ENCODE measurements at regions not wholly inside any gene's neighbourhood (a gene's known extent, or its start where the extent isn't known, plus 50 kb on each side); places are given as distances from the start of the nearest gene placed in this dataset.

GRCh38 chr9:28121366-28121765, 548.1 kb upstream of the C9orf72 start (continued):
- no peak for TF ChIP-seq SIN3A (conservative IDR thresholded peaks at IDR 0.05 in 1 of 2, IDR thresholded peaks at IDR 0.05 in 1 of 2; ENCODE audit: low read depth in 1 of 2, low read length in 2 of 2)

- Histone ChIP-seq H4K91ac (replicated peaks; ENCODE audit: insufficient read length, low read length) (no peak overlapping the region), H2BK15ac (ENCODE audit: low read length) (no peak overlapping the region), H4K8ac (ENCODE audit: extremely low read depth, insufficient read depth, low read length) (no peak overlapping the region), H3K27me3 (replicated peaks in 1 of 4; ENCODE audit: control insufficient read depth in 3 of 4, extremely low read depth in 1 of 4, insufficient read depth in 3 of 4, low read length in 3 of 4) (no peaks in the 10 kb centered on the region), H3K18ac (ENCODE audit: extremely low read depth, low read length) (no peak overlapping the region), H3K4ac (replicated peaks; ENCODE audit: insufficient read length, low read depth, low read length) (no peak overlapping the region), H3K4me1 (replicated peaks in 1 of 4; ENCODE audit: control insufficient read depth in 3 of 4, insufficient read depth in 4 of 4, low read length in 3 of 4) (no peaks in the 10 kb centered on the region), H3K56ac (replicated peaks; ENCODE audit: insufficient read length, low read depth, low read length) (no peak overlapping the region), H3K9me3 (ENCODE audit: insufficient read depth in 2 of 2, low read depth in 1 of 2, low read length in 1 of 2) (no peaks in the 10 kb centered on the region), H3K4me3 (ENCODE audit: extremely low read depth in 1 of 4, insufficient read depth in 2 of 4, low read depth in 3 of 4, low read length in 4 of 4) (no peak overlapping the region), H3K9ac (replicated peaks in 1 of 4; ENCODE audit: extremely low read depth in 1 of 4, low read depth in 3 of 4, low read length in 3 of 4) (no peak overlapping the region), H2AFZ (ENCODE audit: low read length) (no peak overlapping the region), H2BK20ac (ENCODE audit: low read length) (no peak overlapping the region), H4K20me1 (replicated peaks in 1 of 2; ENCODE audit: control insufficient read depth in 1 of 2, insufficient read depth in 2 of 2, low read length in 2 of 2) (no peaks in the 10 kb centered on the region), H3K4me2 (ENCODE audit: insufficient read depth in 1 of 2, low read depth in 2 of 2, low read length in 2 of 2) (no peak overlapping the region), H3K14ac (ENCODE audit: insufficient read length) (no peak overlapping the region), H3K23me2 (ENCODE audit: low read depth, low read length) (no peaks in the 10 kb centered on the region), H3K36me3 (ENCODE audit: control insufficient read depth in 2 of 4, insufficient read depth in 4 of 4, low read length in 3 of 4) (no peaks in the 10 kb centered on the region), H2BK120ac (replicated peaks; ENCODE audit: low read depth, low read length) (no peak overlapping the region), H3K27ac (ENCODE audit: low read depth, low read length) (no peak overlapping the region), H2AK5ac (ENCODE audit: low read depth, low read length) (no peak overlapping the region), H3K79me2 (ENCODE audit: control insufficient read depth in 1 of 2, insufficient read depth in 2 of 2, low read length in 2 of 2) (no peaks in the 10 kb centered on the region), H2BK5ac (ENCODE audit: low read depth, low read length) (no peak overlapping the region), H4K5ac (ENCODE audit: insufficient read length, low read depth, low read length) (no peak overlapping the region), H3K23ac (ENCODE audit: insufficient read length) (no peak overlapping the region), H2BK12ac (ENCODE audit: low read depth, low read length) (no peak overlapping the region), H3K79me1 (ENCODE audit: low read depth, low read length) (no peaks in the 10 kb centered on the region)
- CTCF ChIA-PET (ENCODE audit: partially characterized antibody): interaction anchor here (2.8 kb wide), 1 partner anchor 11 kb away, joined by 10 read pairs; no protein-coding TSS in a partner anchor
- POLR2A ChIA-PET (ENCODE audit: partially characterized antibody): no interaction called here
- FAIRE-seq: no peak
- no peak for DNase-seq (ENCODE audit: low read depth in 1 of 2, low spot score in 2 of 2)
- no peak for TF ChIP-seq MAFK (IDR thresholded peaks at IDR 0.05; ENCODE audit: low read depth, low read length)
- TF ChIP-seq, protein P1, sequence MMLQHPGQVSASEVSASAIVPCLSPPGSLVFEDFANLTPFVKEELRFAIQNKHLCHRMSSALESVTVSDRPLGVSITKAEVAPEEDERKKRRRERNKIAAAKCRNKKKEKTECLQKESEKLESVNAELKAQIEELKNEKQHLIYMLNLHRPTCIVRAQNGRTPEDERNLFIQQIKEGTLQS (IDR thresholded peaks at IDR 0.05; ENCODE audit: insufficient read depth, low read depth, low read length): no peak
- no peak for TF ChIP-seq EZH2 (IDR thresholded peaks at IDR 0.05; ENCODE audit: low read depth, low read length, severe bottlenecking)
- TF ChIP-seq JUND (IDR thresholded peaks at IDR 0.05; ENCODE audit: low read length): no peak
- TF ChIP-seq RBBP5 (IDR thresholded peaks at IDR 0.05; ENCODE audit: borderline replicate concordance, low read depth, low read length): no peak
- no peak for TF ChIP-seq POLR2AphosphoS5 (IDR thresholded peaks at IDR 0.05; ENCODE audit: low read depth, low read length)
- TF ChIP-seq KDM5A (IDR thresholded peaks at IDR 0.05; ENCODE audit: low read length): no peak
- TF ChIP-seq CBX8 (IDR thresholded peaks at IDR 0.05; ENCODE audit: borderline replicate concordance, low read depth, low read length): no peak
- TF ChIP-seq SP4 (IDR thresholded peaks at IDR 0.05; ENCODE audit: low read length): no peak
- TF ChIP-seq CHD2 (IDR thresholded peaks at IDR 0.05; ENCODE audit: low read length): no peak
- no peak for TF ChIP-seq SRF (IDR thresholded peaks at IDR 0.05; ENCODE audit: low read depth, low read length)
- no peak for TF ChIP-seq HDAC2 (IDR thresholded peaks at IDR 0.05; ENCODE audit: borderline replicate concordance in 1 of 2, low read depth in 2 of 2, low read length in 2 of 2)
Measured at GRCh38 chr9:28124917-28125316, 551.6 kb upstream of the C9orf72 start.
